ENCODE measurements at regions not wholly inside any gene's neighbourhood (a gene's known extent, or its start where the extent isn't known, plus 50 kb on each side); places are given as distances from the start of the nearest gene placed in this dataset.

DNA sequence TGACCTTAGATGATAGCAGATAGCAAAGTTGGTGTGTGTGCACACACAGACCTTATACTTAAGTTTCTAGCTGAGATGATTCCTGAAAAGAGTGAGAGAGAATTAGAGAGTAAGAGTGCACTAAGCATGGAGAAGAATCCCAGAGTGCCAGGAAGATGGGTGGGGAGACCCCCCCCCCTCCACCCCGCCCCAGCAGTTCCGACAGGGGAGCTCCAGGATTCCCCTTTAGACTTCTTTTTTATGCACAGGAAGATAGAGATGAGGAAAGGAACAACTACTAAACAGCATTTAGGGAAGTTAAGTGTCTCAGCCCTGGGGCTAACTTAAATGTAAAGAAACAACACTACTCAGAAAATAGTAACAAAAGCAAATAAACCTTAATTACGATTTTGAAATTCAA is 878.0 kb upstream of the GOT2 start:
- TF ChIP-seq POLR2AphosphoS5 (IDR thresholded peaks at IDR 0.05), result no peak
- no peak for TF ChIP-seq RAD21 (conservative IDR thresholded peaks at IDR 0.05)
- no peak for TF ChIP-seq CTCF (IDR thresholded peaks at IDR 0.05; ENCODE audit: poor library complexity, severe bottlenecking)
- no peak for TF ChIP-seq EP300 (conservative IDR thresholded peaks at IDR 0.05; ENCODE audit: poor library complexity, severe bottlenecking)
- TF ChIP-seq EZH2 (IDR thresholded peaks at IDR 0.05; ENCODE audit: borderline replicate concordance, insufficient read depth, low read length, poor library complexity, severe bottlenecking), result no peak
- no peak for TF ChIP-seq SMC3 (conservative IDR thresholded peaks at IDR 0.05; ENCODE audit: poor library complexity)
- no peak for TF ChIP-seq REST (IDR thresholded peaks at IDR 0.05; ENCODE audit: borderline replicate concordance)
- no peak for TF ChIP-seq TAF1 (IDR thresholded peaks at IDR 0.05; ENCODE audit: low read depth)

All from neural cell (in vitro differentiated cells).